ENCODE measurements at regions not wholly inside any gene's neighbourhood (a gene's known extent, or its start where the extent isn't known, plus 50 kb on each side); places are given as distances from the start of the nearest gene placed in this dataset.

- TF ChIP-seq, protein P1, sequence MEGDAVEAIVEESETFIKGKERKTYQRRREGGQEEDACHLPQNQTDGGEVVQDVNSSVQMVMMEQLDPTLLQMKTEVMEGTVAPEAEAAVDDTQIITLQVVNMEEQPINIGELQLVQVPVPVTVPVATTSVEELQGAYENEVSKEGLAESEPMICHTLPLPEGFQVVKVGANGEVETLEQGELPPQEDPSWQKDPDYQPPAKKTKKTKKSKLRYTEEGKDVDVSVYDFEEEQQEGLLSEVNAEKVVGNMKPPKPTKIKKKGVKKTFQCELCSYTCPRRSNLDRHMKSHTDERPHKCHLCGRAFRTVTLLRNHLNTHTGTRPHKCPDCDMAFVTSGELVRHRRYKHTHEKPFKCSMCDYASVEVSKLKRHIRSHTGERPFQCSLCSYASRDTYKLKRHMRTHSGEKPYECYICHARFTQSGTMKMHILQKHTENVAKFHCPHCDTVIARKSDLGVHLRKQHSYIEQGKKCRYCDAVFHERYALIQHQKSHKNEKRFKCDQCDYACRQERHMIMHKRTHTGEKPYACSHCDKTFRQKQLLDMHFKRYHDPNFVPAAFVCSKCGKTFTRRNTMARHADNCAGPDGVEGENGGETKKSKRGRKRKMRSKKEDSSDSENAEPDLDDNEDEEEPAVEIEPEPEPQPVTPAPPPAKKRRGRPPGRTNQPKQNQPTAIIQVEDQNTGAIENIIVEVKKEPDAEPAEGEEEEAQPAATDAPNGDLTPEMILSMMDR (IDR thresholded peaks at IDR 0.05) = no peak
- no peak for TF ChIP-seq POLR2A (IDR thresholded peaks at IDR 0.05)
Observed at GRCh38 chr11:8796941-8797340, 114.0 kb upstream of the AKIP1 start.
